Endothelial cell of umbilical vein (primary cell): ENCODE measurements at regions not wholly inside any gene's neighbourhood (a gene's known extent, or its start where the extent isn't known, plus 50 kb on each side); places are given as distances from the start of the nearest gene placed in this dataset.

ENCODE experiments used
- BruUV-seq: library from RNA; stranded (reverse); fragments of 400-500 nt; replicated peaks from 2 replicates; lab custom pipeline; 2021; lab: Mats Ljungman, UMichigan
- CTCF ChIA-PET: fragments of 300-600, 350-600 bp; sonication (Branson Sonifier 250); formaldehyde crosslinking; loops from one replicate; lab custom pipeline; 2021; ENCODE audit warnings: antibody characterized with exemption, inconsistent platforms; lab: Charles Lee
- POLR2A ChIA-PET: fragments of 300-600, 350-600 bp; sonication (Branson Sonifier 250); formaldehyde crosslinking; loops from one replicate; lab custom pipeline; 2021; ENCODE audit warnings: antibody characterized with exemption, inconsistent platforms; lab: Charles Lee
- DNase-seq: peaks from one replicate; pipeline ENCODE4 v3.0.0-alpha.2; 2011; ENCODE audit warnings: low read depth, low spot score
- FAIRE-seq: peaks from 2 replicates; lab custom pipeline; 2011; peaks lifted over from hg19 to GRCh38; lab: Jason Lieb, UNC
- H2AFZ ChIP-seq: 2 replicates; pipeline ENCODE4 v1.6.0; 2012; ENCODE audit warnings: low read depth, low read length, control low read depth, inconsistent platforms
- H3K27ac ChIP-seq: 2 replicates; pipeline ENCODE4 v1.5.1; 2011; ENCODE audit warnings: low read depth, mild to moderate bottlenecking, control low read depth, low read length, moderate library complexity; ENCODE audit not compliant: insufficient read depth
- H3K27me3 ChIP-seq, 2 experiments: 2 replicates each; pipeline versions ENCODE4 v1.6.0 to v1.6.1; 2011; ENCODE audit warnings: low read length in 2 of 2, mixed read lengths in 1 of 2; ENCODE audit not compliant: control insufficient read depth in 2 of 2, insufficient read depth in 2 of 2
- H3K36me3 ChIP-seq, 2 experiments: 2 replicates in 1 of 2; 3 replicates in 1 of 2; pipeline ENCODE4 v1.5.1; 2011; ENCODE audit warnings: low read length in 2 of 2, mild to moderate bottlenecking in 1 of 2, moderate library complexity in 1 of 2; ENCODE audit not compliant: control insufficient read depth in 2 of 2, insufficient read depth in 2 of 2; ENCODE audit errors: extremely low read depth in 1 of 2
- H3K4me1 ChIP-seq: 3 replicates; pipeline ENCODE4 v1.5.1; 2011; ENCODE audit warnings: mild to moderate bottlenecking, low read length; ENCODE audit not compliant: control insufficient read depth, insufficient read depth; ENCODE audit errors: extremely low read depth
- H3K4me2 ChIP-seq: 2 replicates; pipeline ENCODE4 v1.6.1; 2011; ENCODE audit warnings: low read length, control low read depth, mixed read lengths; ENCODE audit not compliant: insufficient read depth
- H3K4me3 ChIP-seq, 3 experiments: fragments of 200-600 bp in 1 of 3; sonication (generic), shearing (Covaris generic) in 1 of 3; replicated peaks in 1 of 3; 2 replicates each; pipeline ENCODE4 v1.5.1; 2011 to 2016; ENCODE audit warnings: control low read depth in 3 of 3, low read length in 3 of 3, mild to moderate bottlenecking in 2 of 3, inconsistent platforms in 1 of 3, low read depth in 1 of 3, moderate library complexity in 1 of 3; ENCODE audit not compliant: insufficient read depth in 1 of 3
- H3K79me2 ChIP-seq: 2 replicates; pipeline ENCODE4 v1.6.0; 2012; ENCODE audit warnings: low read length, inconsistent platforms; ENCODE audit not compliant: control insufficient read depth, insufficient read depth
- H3K9ac ChIP-seq: replicated peaks from 2 replicates; pipeline ENCODE3; 2011; ENCODE audit warnings: low read length, control low read depth; ENCODE audit not compliant: insufficient read depth; ENCODE audit errors: extremely low read depth
- H3K9me1 ChIP-seq: replicated peaks from 3 replicates; pipeline ENCODE4 v1.6.0; 2011; ENCODE audit warnings: mild to moderate bottlenecking, low read length; ENCODE audit not compliant: control insufficient read depth, insufficient read depth; ENCODE audit errors: extremely low read depth
- H3K9me3 ChIP-seq: replicated peaks from 2 replicates; pipeline ENCODE4 v1.5.1; 2012; ENCODE audit warnings: low read length, inconsistent platforms; ENCODE audit not compliant: control insufficient read depth, insufficient read depth
- H4K20me1 ChIP-seq: replicated peaks from 2 replicates; pipeline ENCODE3; 2011; ENCODE audit warnings: mild to moderate bottlenecking, low read length; ENCODE audit not compliant: control insufficient read depth, insufficient read depth; ENCODE audit errors: extremely low read depth
- EZH2 ChIP-seq: IDR thresholded peaks from 2 replicates; pipeline ENCODE4 v1.6.1; 2012; ENCODE audit warnings: borderline replicate concordance, low read depth, mild to moderate bottlenecking, moderate library complexity, low read length, inconsistent platforms; ENCODE audit not compliant: severe bottlenecking
- FOS ChIP-seq: IDR thresholded peaks from 2 replicates; pipeline ENCODE4 v1.6.1; 2011; ENCODE audit warnings: mild to moderate bottlenecking, low read length, moderate library complexity, borderline replicate concordance; ENCODE audit not compliant: insufficient read depth
- JUN ChIP-seq: IDR thresholded peaks from 2 replicates; pipeline ENCODE4 v1.6.1; 2011; ENCODE audit warnings: borderline replicate concordance, low read depth; ENCODE audit not compliant: insufficient read length, insufficient read depth
- POLR2A ChIP-seq: IDR thresholded peaks from 2 replicates; pipeline ENCODE4 v1.6.1; 2012; ENCODE audit warnings: low read depth, mild to moderate bottlenecking, control low read depth, low read length
- dilution Hi-C: fragments of 300-500 bp; cut with MboI; formaldehyde crosslinking; loops from one replicate; pipeline ENCODE4 v1.15.0; 2019; ENCODE audit warnings: low sequenced_read_pairs; ENCODE audit not compliant: extremely low pct_ligation_motif_present
- intact Hi-C: fragments of 100-400 bp; cut with micrococcal nuclease; formaldehyde crosslinking; loops from one replicate; pipeline ENCODE4 v1.10.0; 2022
- TF ChIP-seq, protein P1 (sequence below): IDR thresholded peaks from 2 replicates; pipeline ENCODE4 v1.6.1; 2011; ENCODE audit not compliant: insufficient read depth, insufficient read length
- TF ChIP-seq, protein P2 (sequence below), 2 donors: IDR thresholded peaks; 1 replicate in 1 of 2; 2 replicates in 1 of 2; pipeline ENCODE4 v1.5.1; 2011; ENCODE audit warnings: low read length in 2 of 2, mild to moderate bottlenecking in 2 of 2, moderate library complexity in 2 of 2, control low read depth in 1 of 2, inconsistent platforms in 1 of 2, low read depth in 1 of 2; ENCODE audit not compliant: insufficient read depth in 1 of 2; ENCODE audit errors: extremely low read depth in 1 of 2

DNA sequence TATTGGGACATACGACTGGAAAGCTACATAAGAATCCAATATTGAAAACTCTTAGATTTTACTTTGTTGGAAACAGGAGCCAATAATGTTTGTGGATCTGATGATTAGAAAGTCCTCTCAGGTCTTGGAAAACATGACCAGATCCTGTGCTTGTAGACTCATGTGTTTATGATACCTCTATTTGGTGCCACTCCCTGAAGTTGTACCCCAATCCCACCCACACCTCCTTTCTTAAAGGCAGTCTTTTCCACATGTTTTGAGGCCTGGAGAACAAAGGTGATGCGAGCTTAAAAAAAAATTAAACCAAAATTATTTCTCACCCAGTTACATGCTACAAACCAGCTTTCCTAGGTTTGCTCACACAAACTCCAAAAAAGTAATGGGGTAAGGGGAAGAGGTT is 262.7 kb downstream of the PTTG2 start:
- Histone ChIP-seq H3K9ac (no peak overlapping the region), H3K4me1 (no peaks in the 10 kb centered on the region), H3K27me3 (no peaks in the 10 kb centered on the region), H2AFZ (no peak overlapping the region), H3K9me1 (no peaks in the 10 kb centered on the region), H3K9me3 (no peaks in the 10 kb centered on the region), H3K36me3 (no peaks in the 10 kb centered on the region), H3K4me2 (no peak overlapping the region), H4K20me1 (no peaks in the 10 kb centered on the region), H3K27ac (no peak overlapping the region), H3K79me2 (no peaks in the 10 kb centered on the region), H3K4me3 (no peak overlapping the region)
- FAIRE-seq (no peak), DNase-seq (no peak)
- ChIA-PET CTCF (no interaction called here), POLR2A (no interaction called here)
- no peak for TF ChIP-seq FOS
- dilution Hi-C loops (no loop called here), intact Hi-C loops (no loop called here)
- no TSS peak for BruUV-seq

DNA sequence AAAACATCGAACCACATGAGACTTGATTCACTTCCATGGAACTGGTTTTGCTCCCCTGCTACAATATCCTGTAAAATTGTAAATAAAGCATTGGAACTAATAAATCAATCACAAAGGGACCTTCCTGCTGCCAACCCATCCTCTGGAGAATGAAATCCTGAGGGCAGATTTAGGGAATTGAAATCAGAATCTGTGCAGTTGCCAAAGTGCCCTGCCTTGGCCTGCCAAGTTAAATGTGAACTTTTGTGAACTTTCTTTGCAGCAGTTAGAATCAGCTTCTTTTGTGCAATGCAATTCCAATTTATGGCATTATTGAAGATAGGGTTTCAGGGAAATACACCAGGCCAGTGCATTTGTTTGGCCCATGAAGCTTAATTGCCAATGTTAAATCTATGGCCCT is 263.1 kb downstream of the PTTG2 start:
- DNase-seq = no peak
- CTCF ChIA-PET = no interaction called here
- Histone ChIP-seq H3K27ac (no peak overlapping the region), H4K20me1 (no peaks in the 10 kb centered on the region), H3K9ac (no peak overlapping the region), H3K79me2 (no peaks in the 10 kb centered on the region), H3K4me2 (no peak overlapping the region), H3K9me1 (no peaks in the 10 kb centered on the region), H3K4me1 (no peaks in the 10 kb centered on the region), H2AFZ (no peak overlapping the region), H3K27me3 (no peaks in the 10 kb centered on the region), H3K4me3 (no peak overlapping the region), H3K36me3 (no peaks in the 10 kb centered on the region), H3K9me3 (no peaks in the 10 kb centered on the region)
- no peak for FAIRE-seq
- dilution Hi-C loops = no loop called here
- POLR2A ChIA-PET = no interaction called here
- BruUV-seq = no TSS peak
- TF ChIP-seq JUN = no peak
- TF ChIP-seq, protein P1, sequence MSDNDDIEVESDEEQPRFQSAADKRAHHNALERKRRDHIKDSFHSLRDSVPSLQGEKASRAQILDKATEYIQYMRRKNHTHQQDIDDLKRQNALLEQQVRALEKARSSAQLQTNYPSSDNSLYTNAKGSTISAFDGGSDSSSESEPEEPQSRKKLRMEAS = no peak
- TF ChIP-seq POLR2A = no peak
- TF ChIP-seq, protein P2, sequence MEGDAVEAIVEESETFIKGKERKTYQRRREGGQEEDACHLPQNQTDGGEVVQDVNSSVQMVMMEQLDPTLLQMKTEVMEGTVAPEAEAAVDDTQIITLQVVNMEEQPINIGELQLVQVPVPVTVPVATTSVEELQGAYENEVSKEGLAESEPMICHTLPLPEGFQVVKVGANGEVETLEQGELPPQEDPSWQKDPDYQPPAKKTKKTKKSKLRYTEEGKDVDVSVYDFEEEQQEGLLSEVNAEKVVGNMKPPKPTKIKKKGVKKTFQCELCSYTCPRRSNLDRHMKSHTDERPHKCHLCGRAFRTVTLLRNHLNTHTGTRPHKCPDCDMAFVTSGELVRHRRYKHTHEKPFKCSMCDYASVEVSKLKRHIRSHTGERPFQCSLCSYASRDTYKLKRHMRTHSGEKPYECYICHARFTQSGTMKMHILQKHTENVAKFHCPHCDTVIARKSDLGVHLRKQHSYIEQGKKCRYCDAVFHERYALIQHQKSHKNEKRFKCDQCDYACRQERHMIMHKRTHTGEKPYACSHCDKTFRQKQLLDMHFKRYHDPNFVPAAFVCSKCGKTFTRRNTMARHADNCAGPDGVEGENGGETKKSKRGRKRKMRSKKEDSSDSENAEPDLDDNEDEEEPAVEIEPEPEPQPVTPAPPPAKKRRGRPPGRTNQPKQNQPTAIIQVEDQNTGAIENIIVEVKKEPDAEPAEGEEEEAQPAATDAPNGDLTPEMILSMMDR (IDR thresholded peaks at IDR 0.05; ENCODE audit: extremely low read depth in 1 of 2, insufficient read depth in 1 of 2, low read depth in 1 of 2, low read length in 2 of 2) = no peak
- no peak for TF ChIP-seq EZH2
- intact Hi-C loops = no loop called here
